GM19463 (cell line): ENCODE measurements at regions not wholly inside any gene's neighbourhood (a gene's known extent, or its start where the extent isn't known, plus 50 kb on each side); places are given as distances from the start of the nearest gene placed in this dataset.
A peak's percentile ranks its signal among the peaks of the same experiment; 100 is the strongest.
"Not testable (repeated sequence)": the region's sequence is repeated elsewhere in the genome, so short reads cannot be mapped to it uniquely, and the experiment has no call there.

Experiments used
- ATAC-seq: cut with Tn5 transposase; IDR thresholded peaks from one replicate; pipeline ENCODE4 v1.9.1; 2021; ENCODE audit warnings: mild to moderate bottlenecking, moderate library complexity; ENCODE audit not compliant: unreplicated experiment

DNA sequence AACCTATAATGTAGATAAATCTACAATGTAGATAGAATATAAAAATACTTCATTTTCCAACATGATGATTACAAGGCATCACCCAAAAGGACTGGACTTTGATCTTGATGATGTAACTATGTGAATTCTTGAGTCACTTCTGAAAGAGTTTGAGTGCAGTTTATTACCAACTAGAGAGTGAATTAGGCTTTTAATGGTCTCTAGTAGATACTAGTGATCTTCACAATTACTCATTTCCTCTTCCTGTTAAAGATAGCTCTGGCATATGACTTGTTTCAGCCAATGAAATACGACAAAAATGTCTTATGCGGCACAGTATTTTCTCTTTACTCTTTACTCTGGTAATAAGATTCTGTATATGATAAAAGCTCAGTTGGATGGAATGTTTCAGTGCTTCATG, 1588.1 kb upstream of the B3GALT2 start:
- no peak for ATAC-seq

DNA sequence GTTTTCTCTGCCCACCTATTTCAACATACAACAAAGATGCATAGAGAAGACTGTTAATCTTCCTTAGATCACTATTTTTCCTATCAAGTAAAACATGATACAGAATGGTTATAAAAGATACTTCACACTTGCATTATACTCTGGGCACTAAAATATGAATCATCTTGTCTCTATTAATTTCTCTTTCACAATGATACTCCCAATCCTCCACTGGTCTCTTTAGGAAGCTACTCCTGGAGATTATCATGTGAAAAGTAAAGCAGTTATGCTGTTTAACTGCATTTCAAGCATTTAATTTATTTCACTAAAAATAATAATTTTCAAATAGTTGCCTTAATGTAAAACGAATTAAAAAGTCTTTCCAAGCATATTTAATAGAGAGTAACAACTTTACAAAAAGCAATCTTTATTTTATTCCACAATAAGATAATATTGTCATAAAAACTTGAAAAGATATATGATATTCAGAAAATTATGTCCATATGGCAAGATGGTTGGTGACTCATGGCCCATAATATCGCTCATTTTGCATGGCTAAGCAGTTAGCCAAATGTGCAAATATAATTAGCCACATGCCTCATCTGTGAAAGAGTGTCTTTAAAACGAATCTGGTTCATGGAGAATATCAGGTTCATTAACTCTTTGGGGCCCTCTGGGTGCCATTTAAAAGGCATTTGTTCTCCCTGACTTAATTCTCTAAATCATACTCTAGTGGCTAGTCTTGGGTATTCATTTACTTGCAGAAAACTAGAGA, 1569.0 kb upstream of the B3GALT2 start:
- ATAC-seq, result no peak

GRCh38 chr1:194738843-194739242, 1552.4 kb upstream of the B3GALT2 start:
- ATAC-seq, result not testable (repeated sequence)

GRCh38 chr1:194734970-194735369, 1548.6 kb upstream of the B3GALT2 start:
- no peak for ATAC-seq

- ATAC-seq, result no peak
Measured at GRCh38 chr1:194731025-194731424, 1544.6 kb upstream of the B3GALT2 start.

- ATAC-seq, result no peak
Measured at GRCh38 chr1:194730304-194730703, 1543.9 kb upstream of the B3GALT2 start.

GRCh38 chr1:194723067-194723466, 1536.7 kb upstream of the B3GALT2 start:
- no peak for ATAC-seq

DNA sequence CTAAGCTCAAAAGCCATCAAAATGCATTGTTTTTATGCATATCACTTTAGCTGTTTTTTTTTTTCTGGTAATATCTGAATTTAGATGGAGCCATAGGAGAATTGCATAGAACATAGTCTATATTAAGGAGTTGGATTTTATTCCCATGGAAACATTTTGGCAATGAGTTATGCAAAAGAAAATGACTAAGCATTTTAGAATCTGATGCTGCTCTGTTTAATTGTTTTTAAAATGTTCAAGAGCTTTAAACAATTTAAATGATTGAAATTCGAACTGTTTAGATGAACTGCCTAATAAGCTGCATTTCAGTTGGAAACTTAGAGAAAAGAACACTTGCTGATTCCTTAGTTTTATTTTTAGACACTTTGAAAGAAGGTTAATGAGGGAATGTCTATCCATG, 1531.5 kb upstream of the B3GALT2 start:
- no peak for ATAC-seq

DNA sequence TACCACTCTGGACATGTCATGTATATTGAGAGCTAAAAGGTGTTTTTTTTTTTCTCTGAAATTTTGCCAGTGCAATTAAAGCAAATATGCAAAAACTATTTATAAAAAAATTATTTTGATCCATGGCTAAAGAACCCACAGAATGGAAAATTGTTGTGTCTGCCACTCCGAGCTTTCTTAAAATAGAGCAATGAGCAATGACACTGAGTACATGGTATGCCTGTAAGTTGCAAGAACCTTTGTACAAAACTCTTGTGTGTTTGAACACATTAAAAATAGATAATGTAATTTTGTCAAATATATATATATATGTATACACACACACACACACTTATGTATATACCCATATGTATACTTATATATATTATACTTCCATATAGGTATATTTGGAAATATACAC, 1530.9 kb upstream of the B3GALT2 start:
- ATAC-seq, result no peak

- ATAC-seq, result no peak
Measured at GRCh38 chr1:194710671-194711070, 1524.3 kb upstream of the B3GALT2 start.

- ATAC-seq, result no peak
Measured at GRCh38 chr1:194709439-194709838, 1523.0 kb upstream of the B3GALT2 start.

DNA sequence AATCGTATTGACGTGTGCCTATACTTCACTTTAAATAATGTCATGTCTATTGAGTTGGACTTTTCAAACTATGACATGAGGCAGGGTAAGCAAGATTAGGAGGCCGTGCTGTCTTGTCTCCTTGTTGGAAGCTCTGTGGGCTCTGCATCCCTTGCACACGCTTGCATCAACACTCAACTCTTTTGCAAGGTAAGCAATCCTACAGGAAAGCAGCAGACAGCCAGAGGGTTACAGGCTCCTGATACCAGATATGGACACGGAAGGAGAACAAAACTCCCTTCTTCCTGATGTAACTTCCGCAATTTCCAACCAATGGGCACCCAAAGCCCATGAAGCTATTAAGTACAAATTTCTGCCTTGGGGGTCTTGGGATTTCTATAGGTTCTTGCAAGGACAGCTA, 1520.7 kb upstream of the B3GALT2 start:
- no peak for ATAC-seq

- ATAC-seq, result no peak
Measured at GRCh38 chr1:194705123-194705854, 1518.9 kb upstream of the B3GALT2 start.

GRCh38 chr1:194698908-194699318, 1512.5 kb upstream of the B3GALT2 start:
- no peak for ATAC-seq

GRCh38 chr1:194693244-194693643, 1506.8 kb upstream of the B3GALT2 start:
- ATAC-seq, result no peak

- ATAC-seq, result no peak
Measured at GRCh38 chr1:194684636-194685035, 1498.2 kb upstream of the B3GALT2 start.

GRCh38 chr1:194658090-194658439, 1471.7 kb upstream of the B3GALT2 start:
- peak; percentile 72 for ATAC-seq

DNA sequence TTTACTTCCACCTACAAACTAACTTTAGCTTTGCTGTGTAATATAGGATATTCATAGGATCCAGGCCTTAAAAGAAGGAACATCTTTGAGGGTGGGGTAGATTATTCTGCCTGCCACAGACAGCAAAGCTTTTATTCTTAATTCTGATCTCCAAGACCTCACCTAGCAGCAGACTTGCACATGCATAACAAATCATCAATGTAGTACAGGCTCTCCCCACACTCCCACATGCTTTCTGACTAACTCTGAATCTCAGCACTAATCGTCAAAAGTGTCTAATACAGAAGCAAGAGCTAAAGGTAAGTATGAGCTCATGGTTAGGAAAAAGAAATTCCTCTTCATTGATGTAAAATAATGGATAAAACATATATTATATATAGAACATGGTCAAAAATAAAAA, 1468.5 kb upstream of the B3GALT2 start:
- ATAC-seq, result no peak

GRCh38 chr1:194653385-194653784, 1467.0 kb upstream of the B3GALT2 start:
- no peak for ATAC-seq

GRCh38 chr1:194647118-194647517, 1460.7 kb upstream of the B3GALT2 start:
- no peak for ATAC-seq

DNA sequence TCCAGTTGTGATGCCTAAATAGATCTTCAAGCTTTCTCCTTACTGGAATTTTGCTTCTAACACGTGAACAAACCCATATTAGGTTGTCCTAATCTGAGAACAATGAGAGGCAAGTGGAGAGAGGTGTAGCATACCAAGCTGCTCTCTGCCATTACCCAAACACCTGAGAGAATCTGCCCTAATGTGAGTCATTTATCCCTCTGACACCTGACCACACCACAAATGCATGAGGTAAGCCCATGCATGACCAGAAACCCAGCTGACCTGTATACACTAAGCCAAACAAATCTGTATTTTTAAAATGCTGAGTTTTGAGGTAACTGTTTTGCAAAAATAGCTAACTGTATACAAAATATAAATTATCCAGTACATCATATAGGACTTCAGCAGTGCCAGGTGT, 1458.1 kb upstream of the B3GALT2 start:
- no peak for ATAC-seq

DNA sequence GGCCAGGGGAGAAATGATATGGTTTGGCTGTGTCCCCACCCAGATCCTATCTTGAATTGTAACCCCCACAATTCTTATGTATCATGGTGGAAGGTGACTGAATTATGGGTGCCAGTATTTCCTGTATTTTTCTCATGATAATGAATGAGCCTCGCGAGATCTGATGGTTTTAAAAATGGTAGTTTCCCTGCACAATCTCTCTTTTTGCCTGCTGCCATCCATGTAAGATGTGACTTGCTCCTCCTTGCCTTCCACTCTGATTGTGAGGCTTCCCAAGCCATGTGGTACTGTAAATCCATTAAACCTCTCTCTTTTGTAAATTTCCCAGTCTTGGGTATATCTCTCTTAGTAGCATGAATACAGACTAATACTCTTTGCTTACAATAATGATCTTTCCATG, 1453.9 kb upstream of the B3GALT2 start:
- ATAC-seq, result no peak

- no peak for ATAC-seq
Measured at GRCh38 chr1:194629011-194629410, 1442.6 kb upstream of the B3GALT2 start.
